IPS DF 19.7 (cell line): ENCODE measurements at regions not wholly inside any gene's neighbourhood (a gene's known extent, or its start where the extent isn't known, plus 50 kb on each side); places are given as distances from the start of the nearest gene placed in this dataset.

Source experiments
- DNase-seq: peaks from one replicate; pipeline ENCODE4 v3.0.0-alpha.2; 2013; ENCODE audit warnings: low read depth, low spot score

DNA sequence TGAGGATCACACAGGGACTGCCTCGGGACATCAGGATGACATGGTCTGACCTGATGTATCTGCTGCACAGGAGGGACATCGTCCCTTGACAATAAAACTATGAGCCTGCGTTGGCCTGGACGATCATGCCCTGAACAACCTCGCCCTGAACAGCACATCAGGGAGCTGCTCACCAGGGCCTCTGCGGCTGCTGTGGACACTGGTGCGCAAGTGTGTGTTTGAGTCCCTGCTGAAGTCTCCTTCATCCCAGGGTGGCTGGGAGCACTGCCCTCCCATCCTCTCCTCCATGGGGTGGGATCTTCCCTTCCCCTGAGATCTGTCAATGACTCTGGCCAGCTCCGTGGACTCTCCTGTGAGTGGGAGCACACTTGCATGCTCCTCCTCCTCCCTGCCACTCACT is 257.8 kb downstream of the RBFOX3 start:
- no peak for DNase-seq

DNA sequence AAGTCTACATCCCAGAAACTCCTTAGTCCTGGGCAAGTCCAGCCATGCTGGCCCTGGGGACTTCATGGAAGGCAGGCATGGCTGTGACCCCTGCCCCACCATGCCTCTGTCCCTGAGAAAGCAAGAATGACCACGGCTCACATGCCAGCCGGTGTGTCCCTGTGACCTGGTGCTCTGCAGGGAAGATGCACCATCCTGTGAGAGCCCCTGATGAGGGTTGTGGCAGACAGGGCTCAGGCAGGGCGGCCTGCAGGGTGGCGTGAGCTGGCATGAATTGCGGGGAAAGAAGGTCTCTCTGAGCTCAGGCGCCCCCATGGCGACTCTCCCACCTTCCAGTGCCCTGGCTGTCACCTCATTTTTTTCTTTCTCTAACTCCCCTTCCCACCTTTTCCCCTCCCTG is 260.3 kb downstream of the RBFOX3 start:
- no peak for DNase-seq

DNA sequence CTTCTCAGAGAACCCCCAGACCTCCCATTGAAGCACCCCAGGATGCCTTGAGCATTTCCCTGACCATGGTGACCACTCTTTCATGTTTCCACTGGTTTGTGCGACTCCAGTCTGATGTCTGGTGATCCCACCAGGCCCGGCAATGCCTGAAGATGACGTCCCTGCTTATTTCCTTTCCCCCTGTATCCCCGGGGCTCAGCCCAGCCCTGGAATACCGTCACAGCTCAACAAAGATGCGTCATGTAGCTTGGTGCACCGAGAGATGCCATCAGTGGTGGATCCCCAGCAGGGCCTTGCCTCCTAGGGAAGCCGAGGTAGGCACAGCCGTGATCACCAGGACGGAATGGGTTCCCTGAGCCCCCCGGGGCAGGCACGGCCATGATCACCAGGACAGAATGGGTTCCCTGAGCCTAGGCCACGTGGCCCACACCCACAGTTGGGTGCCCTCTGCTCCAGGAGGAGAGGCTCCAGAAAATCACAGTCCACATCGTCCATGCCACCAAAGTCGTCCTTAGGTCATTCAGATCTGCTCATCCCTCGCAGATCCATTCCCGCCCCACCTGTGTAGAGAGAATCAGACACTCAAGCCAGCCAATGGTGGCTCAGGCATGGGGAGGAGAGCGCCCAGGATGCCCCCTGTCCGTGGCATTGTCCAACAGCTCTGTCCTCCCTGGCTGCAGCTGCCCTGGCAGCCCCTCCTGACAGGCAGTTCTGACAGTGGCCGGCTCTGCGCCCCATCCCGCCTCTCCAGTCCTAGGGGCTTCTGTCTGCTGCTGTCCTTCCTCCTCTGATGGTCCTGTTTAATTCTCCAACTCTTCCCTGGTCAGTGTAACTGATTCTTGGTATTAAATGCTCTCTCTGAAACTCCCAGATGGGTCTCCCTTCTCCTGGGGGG is 261.1 kb downstream of the RBFOX3 start:
- no peak for DNase-seq

DNA sequence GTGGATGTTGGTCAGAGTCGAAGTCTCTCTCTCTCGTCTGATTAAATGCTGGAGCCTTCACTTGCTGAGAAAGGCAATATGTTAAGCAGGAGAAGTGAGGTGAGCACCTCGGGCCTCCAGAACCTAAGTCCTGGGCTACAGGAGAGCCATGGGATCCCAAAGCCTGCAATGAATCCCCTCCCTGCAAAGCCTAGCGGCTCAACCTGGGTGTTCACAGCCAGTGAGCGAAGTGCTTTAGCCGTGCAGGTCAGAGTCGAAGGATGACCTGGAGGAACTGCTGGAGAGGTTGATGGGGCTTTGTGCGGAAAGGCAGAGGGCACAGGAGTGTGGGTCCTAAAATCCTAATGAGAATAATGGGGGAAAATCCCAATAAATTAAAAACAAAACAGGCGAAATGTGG is 267.8 kb downstream of the ENGASE start:
- no peak for DNase-seq

DNA sequence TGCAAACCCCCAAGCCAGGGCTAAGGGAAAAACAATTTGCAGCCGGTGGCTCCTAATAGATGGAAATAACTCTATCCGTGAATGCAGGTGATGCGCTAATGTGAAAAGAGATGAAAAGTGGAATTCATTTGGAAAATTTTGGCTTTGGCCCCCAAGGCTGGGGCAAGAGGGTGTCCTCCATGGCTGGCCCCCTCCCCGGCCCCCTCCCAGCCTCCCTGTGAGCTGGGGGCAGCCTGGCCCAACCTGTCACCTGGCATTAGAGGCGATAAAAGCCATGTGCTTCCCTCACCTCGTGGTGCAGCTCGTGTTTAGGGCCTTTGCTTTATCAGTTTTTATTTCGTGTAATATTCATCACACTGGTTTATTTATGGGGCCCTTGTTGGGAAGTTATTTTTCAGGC is 267.2 kb downstream of the ENGASE start:
- DNase-seq = no peak

DNA sequence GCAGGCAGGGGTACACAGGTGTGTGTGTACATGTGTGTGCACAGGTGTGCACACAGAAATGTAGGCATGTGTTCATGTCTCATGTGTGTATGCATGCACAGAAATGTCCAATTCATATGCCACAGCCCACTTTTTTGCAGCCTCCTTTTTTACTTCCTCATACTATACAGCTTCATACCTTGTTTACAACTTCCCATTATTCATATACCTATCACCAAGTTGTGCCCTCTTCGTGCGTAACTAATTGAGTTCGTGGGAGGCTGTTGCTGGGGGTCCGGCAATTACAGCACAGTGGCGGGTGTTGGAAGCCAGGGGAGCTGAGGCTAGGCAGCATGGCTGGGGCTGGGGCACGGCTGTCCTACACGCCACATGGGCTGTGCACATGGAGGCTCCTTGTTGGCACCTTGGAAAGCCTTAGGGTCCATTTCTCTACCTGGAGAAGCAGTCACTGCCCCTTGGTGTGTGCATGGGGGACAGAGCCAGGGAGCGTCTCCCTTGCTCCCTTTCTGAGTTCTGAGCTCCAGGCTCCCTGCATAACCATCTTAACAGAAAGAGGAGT is 266.7 kb downstream of the ENGASE start:
- DNase-seq = no peak

- no peak for DNase-seq
These were observed 266.0 kb downstream of the ENGASE start for GRCh38 chr17:79340333-79341221.

DNA sequence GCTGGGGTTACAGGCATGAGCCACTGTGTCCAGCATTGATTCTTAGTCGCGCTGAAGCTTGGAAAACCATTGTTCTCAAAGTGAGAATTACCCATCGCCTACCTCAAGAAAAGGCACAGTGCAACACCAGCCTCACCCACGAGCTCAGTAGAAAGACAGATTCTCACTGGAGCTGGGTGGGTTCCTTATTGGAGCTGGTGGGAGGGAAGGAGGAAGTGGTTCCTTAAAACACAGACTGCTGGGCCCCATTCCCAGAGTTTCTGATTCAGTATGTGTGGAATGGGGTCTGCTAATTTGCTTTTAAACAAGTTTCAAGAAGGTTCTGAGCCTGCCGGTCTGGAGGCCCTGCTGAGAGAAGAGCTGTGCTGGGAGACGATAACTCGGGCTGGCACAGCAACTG is 264.7 kb downstream of the ENGASE start:
- no peak for DNase-seq

- no peak for DNase-seq
These were observed 264.0 kb downstream of the ENGASE start for GRCh38 chr17:79338604-79339003.

GRCh38 chr17:79338152-79338551 is 263.5 kb downstream of the ENGASE start:
- no peak for DNase-seq

DNA sequence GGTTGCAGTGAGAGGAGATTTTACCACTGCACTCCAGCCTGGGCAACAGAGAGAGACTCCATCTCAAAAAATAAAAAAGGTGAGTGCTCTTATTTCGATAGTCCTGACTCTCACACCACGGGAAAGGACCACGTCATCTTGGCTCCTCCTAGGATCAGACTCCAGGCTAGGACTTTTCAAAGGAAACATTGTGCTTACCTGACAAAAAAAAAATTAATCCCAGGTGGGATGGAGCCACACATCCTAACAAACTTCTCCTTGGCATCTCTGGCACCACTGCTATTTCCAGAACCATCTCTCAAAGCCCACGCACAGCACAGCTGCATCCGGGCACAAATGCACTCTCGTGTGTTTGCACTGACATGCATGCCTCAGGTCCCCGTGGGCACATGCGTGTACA is 262.4 kb downstream of the ENGASE start:
- DNase-seq = no peak

GRCh38 chr17:79335456-79335855 is 260.8 kb downstream of the ENGASE start:
- no peak for DNase-seq

GRCh38 chr17:79332011-79332554 is 257.5 kb downstream of the ENGASE start:
- DNase-seq = no peak

- DNase-seq = no peak
These were observed 256.9 kb downstream of the ENGASE start for GRCh38 chr17:79331492-79331891.

DNA sequence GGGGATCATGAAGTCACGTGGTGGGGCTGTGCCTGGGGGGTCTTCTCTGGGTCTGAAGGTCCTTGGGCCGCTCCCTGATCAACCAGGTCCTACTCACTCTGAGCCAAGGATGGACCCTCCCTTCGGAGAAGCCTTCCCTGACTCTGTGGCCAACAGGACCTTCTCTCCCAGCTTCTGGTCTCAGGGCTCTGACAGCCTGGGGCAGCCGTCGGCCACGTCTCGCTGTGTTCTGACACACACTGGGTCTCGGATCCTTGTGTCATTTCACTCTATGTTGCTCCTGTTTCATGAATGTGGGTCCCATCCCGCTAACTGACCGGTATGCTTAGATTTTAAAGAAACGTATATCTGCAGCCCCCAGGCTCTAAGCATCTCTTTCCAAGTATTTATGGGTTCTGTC is 256.1 kb downstream of the ENGASE start:
- no peak for DNase-seq

DNA sequence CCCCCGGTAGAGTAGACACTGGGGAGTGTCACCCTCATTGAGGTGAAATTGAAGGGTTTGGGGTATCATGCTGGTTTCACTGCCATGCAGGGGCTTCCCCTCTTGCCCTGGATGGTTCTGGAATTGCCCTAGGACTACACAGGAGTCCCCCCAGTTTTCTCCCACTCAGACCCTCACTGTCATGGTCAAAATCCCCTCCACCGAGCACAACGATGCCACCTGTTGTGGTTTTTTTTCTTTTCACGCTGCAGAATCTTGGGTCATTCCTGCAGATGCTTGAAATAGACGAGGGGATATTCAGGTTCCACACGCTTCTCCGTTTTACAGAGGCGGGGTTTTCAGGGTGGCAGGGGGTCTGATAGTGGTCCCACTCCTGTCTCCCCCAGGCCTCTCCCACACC is 255.6 kb downstream of the ENGASE start:
- no peak for DNase-seq

DNA sequence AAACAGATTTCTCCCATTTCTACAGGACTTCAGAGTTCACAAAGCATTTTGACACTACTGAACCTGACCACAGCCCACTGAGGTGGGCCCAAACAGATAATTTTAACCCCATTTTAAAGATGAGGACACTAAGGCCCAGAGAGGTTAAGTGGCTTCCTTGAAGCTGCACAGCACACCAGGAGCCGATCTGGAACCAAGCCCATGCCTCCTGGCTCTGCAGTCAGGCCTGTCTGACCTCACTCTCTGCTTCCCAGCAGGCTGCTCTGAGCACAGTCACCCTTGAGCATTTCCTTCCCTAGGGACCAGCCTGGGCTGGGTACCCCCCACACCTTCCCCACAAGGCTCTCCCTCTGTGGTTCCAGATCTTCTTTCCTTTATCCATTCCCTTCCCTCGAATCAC is 252.2 kb downstream of the ENGASE start:
- no peak for DNase-seq

DNA sequence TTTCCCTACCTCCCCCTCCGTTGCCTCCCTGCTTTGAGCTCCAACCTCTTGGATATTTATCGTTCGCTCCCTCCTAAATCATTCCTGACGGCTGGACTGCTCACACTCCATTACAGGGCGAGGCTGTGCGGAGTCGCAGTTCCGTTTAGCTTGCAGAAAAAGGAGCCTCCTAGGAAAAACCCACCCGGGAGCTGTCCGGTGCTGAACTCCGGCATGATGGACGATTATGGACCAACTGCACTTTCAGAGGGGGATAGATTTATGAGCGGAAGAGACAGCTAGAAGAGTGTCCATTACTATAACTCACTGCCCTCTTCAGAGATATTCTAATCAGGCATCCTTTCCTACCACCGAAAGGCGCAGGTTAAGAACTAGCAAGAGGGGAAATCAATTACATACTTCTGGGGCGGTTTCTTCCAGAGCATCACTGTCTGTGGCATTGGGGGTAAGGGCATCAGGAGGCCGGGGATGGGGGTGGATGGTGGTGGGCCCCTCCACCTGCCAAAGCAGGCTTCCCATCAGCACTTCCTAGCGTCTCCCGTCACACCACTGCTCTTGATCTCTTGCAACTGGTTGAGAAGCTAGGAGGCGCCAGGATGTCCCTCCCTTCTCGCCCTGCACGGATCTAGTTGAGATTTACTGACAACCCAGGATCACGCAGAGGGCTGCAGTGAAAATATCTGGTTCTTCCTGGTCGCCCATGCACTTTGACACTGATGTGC is 251.2 kb downstream of the ENGASE start:
- no peak for DNase-seq

GRCh38 chr17:79324194-79324593 is 249.6 kb downstream of the ENGASE start:
- DNase-seq = no peak

GRCh38 chr17:79323566-79323965 is 248.9 kb downstream of the ENGASE start:
- no peak for DNase-seq
